NCI-H2171 treated with DMSO at 0.1 percent for 48 hours (cell line): ENCODE measurements at regions not wholly inside any gene's neighbourhood (a gene's known extent, or its start where the extent isn't known, plus 50 kb on each side); places are given as distances from the start of the nearest gene placed in this dataset.
"Not testable (repeated sequence)": the region's sequence is repeated elsewhere in the genome, so short reads cannot be mapped to it uniquely, and the experiment has no call there.

Experiments used
- DNase-seq: peaks from one replicate; lab custom pipeline; 2025; lab: John Stamatoyannopoulos, UW

DNA sequence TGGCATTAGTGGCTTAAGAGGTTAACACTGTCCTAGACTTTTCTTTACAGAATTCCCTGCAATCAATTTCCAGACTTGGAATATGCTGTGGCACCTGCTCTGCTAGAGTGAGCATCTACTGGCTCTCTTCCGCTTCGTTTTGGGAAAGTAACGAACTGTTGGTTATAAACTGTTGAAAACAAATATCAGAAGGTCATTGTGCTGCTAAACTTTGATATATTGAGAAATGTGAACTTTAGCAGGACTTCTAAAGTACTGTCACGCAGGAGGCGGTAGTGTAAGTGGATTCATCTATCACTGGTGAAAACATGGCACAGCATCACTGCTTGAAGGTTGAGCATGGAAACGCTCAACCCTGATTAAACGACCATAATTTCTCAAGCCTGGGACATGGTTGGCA is 348.9 kb downstream of the FLRT2 start:
- DNase-seq = no peak

DNA sequence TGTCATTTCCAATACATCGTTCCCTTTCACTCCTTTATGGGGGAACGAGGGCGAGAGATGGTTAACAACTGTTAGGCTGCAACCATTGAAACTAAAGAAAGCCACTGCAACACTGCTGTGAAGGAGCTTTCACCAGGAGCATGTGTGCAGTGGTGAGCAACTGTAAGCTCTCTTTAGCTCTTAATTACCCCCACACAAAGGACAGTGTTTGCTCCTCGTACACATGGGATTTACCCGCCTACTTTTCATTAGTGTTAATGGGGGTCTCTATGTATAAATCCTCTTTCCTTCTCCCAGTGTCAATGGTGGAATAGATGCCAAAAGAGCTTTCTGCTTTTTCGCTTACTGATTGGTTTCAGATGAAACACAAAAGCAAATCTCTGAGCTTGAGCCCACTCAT is 343.1 kb downstream of the FLRT2 start:
- DNase-seq = no peak

DNA sequence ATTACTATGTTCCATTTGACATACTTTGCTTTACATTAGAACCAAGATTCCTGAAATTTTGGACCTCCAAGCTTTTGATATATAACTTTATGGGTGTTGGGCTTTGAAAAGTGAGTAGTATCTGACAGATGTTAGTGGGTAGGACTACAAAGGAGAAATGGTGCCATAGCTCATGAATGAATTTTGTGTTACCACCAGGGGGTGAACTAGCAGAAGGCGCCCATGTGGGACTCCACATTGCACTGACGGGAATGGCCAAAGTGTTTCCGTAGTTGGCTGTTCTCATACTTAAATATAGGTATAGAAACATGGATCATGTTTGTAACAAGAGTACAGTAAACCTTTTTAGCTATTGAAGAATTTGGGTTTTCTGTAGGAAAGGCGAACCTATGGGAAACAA is 337.5 kb downstream of the FLRT2 start:
- no peak for DNase-seq

DNA sequence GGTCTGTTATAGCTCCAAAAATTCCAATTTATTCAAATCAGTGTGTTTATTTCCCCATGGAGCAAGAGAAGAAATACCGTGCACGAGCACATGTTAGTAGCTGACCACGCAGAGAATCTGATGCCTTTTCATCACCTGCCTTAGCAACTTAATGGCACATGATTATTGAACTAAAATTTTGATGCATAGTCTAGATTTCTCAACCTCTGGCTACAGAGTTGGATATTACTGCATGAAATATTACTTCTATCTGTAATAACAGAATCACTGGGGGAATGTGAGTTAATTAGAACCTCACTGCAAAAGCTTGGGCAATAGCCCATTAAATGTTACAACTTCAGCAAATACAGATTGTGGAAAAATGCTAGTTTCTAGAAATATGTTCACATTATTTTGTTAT is 335.8 kb downstream of the FLRT2 start:
- DNase-seq = no peak

DNA sequence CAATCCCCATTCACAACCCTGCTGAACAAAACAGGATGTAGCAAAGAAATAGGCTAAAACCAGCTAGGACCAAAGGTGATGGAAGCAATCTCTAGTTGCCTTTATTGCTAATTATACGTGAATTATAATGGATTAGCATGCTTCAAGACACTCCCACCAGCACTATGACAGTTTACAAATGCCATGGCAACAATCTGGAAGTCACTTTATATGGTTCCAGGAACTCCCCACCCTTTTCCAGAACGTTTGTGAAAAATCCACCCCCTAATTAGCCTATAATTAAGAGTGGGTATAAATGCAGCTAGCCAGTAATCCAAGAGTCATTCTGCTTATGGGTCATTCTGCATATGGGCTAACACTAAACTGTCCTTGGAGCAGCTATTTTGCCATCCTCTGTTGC is 328.7 kb downstream of the FLRT2 start:
- DNase-seq = no peak

DNA sequence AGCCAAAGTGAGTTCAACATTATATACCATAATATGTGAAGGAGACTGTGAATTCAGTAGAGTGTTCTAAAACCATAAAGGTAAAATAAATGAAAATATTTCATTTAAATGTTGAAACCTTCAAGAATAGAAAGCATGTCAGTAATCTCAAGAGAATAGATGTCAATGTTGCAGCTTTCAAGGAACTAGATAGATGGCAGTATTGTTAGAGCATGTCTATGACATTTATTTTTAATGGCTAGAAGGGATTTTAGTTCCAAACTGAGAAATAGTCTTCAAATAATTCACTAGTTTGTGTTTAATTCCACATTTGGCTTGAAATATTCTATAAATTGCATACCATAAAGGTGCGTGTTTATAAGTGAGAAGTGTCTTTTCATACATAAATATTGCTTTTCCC is 326.5 kb downstream of the FLRT2 start:
- DNase-seq = peak; percentile 34

DNA sequence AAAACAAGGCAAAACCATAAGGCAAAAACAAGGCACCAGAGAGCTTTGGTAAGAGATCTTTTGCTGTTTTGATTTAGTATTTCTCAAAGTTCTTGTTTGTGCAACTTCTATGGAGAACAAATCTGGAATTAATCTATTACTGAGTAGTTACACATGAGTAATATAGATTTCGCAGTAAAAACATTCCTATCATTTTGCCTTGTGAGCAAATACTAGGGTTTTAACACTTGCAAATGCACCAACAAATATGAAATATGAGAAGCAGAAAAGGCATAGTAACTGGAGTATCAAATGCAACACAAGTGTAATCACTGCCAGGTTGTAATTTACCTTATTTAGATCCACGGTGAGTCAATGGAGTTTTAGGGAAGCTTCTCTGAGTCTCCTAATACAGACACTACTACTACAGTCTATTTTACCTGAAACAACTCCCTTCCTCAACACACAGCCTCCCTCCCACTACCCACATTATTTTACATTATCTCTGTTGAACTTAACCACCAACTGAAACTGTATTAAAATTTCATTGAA is 324.1 kb downstream of the FLRT2 start:
- peak; percentile 79 for DNase-seq

DNA sequence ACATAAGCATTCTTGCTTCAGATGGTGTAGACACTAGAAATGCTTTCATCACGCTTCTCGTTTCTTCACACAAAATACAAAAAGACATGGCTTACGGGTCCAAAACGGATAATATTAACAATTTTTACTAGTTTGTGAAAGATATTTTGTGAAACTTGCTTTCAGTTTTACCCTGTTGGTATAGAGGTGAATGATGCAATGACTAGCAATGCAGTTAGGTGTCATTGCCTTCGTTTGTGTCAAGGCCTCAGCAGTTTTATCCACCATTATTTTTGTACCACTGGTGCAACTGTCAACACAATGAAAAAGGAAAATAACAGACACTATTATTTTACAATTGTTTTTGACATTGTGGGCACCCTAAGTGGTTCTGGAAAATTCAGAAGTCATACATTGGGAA is 323.0 kb downstream of the FLRT2 start:
- DNase-seq = no peak

DNA sequence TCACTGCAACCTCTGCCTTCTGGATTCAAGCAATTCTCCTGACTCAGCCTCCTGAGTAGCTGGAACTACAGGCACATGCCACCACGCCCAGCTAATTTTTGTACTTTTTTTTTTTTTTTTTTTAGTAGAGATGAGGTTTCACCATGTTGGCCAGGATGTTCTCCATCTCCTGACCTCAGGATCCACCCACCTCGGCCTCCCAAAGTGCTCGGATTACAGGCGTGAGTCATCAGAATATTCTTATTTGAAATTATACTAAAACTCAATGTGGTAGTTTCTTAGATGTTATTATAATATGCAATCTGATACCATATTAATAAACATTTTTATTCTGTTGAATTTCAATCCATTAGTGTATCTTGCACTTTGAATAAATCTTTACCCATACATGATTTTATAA is 322.2 kb downstream of the FLRT2 start:
- DNase-seq = not testable (repeated sequence)

DNA sequence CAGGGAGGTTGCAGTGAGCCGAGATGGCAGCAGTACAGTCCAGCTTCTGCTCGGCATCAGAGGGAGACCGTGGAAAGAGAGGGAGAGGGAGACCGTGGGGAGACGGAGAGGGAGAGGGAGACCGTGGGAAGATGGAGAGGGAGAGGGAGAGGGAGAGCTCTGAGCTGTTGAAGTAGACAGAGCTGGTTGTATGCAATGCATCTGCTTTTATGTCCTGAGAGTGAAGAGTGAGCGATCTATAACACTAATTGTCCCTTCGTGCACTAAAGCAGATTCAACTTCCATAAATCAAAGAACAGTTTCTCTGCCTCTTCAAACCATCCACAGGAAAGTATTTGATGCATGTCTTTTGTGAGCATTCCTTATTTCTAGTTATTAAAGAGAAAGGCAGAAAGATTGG is 300.6 kb downstream of the FLRT2 start:
- DNase-seq = not testable (repeated sequence)

DNA sequence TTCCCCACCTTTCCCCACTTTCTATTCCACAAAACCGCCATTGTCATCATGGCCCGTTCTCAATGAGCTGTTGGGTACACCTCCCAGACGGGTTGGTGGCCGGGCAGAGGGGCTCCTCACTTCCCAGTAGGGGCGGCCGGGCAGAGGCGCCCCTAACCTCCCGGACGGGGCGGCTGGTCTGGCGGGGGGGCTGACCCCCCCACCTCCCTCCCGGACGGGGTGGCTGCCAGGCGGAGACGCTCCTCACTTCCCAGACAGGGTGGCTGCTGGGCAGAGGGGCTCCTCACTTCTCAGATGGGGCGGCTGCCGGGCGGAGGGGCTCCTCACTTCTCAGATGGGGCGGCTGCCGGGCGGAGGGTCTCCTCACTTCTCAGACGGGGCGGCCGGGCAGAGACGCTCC is 299.7 kb downstream of the FLRT2 start:
- DNase-seq = not testable (repeated sequence)

DNA sequence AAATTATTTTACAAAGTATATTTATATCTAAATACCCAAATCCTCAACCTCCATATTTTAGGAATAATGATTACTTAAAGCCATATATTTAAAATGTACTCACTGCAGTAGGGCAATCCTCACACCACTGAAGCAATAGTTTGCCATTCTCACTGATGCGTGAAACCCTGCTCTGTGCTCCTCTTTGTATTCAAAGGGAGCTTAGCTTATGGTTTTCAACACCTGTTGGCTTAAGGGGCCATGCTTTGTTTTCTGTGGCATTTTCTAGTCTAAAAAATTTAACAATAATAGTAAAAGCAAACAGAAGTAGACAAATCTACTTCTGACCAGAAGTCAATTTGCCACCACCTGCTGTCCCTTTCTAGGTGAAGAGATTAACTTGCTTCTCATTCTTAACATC is 294.6 kb downstream of the FLRT2 start:
- no peak for DNase-seq

DNA sequence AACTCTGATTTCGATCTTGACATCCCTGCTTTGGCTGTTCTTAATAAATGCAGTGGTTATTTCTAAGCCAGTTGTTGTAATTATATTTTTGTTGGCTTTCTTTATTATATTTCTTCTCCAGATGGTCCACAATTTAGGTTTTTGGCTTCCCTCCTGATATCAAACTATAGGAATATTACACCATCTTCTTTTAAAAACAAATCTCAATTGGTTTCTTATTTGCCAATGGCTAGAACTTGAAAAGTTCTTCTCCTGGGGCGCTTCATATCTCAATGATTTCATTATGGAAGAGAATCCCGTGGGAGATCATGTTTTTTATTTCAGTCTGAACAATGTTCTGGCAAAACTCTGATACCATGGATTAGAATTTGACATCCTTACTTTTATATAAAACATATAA is 292.3 kb downstream of the FLRT2 start:
- no peak for DNase-seq

DNA sequence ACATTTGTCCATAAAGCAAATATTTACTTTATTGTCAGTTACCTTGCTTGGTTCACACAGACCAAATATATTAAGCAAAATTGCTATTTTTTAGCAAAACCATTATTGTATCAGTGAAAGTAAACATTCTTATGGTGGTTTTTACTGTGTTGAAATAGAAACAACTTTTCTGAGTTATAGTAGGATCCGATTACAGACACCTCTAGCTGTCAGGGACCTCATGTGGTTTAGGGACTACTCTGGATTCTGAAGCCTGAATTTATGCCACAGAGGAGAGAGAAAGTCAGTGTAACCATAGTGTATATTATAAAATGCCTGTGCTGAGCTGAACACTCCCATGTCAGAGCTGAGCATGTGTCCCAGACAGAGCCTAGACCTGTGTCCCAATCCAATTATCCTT is 287.5 kb downstream of the FLRT2 start:
- DNase-seq = no peak

DNA sequence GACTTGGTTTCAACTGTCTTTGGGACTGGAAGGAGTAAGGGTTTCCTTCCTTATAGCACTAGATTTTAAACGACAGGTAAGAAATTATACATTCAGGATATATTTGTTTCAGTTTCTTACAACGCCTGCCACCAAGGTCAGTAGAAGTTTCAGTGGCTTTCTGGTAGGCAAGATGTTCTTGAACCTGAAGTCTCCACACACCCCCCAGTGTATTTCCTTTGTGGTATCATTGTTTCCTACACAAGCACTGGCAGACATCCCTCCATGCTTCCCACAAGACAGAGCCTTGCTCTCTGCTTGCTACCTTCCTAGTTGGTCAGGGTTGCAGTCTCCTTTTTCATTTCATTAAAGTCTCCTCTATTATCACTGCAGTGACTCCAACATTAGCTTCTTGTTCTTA is 283.1 kb downstream of the FLRT2 start:
- DNase-seq = no peak

DNA sequence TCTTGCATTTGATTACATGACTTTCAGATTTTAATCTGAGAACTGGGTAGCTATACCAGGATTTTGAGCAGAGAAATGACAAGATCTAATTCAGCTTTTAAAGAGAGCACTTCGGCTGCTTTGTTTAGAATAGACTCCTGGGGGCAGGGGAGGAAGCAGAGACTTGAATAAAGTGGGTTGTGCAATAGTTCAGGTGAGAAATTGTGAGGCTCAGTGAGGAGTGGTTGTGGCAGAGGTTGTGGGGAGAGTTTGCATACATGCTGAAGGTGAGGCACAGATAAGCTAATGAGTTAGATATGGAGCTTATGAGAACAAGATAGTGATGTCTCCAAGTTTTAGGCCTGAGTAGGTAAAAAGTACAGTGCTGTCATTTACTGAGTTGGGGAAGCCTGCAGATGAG is 281.4 kb downstream of the FLRT2 start:
- no peak for DNase-seq

DNA sequence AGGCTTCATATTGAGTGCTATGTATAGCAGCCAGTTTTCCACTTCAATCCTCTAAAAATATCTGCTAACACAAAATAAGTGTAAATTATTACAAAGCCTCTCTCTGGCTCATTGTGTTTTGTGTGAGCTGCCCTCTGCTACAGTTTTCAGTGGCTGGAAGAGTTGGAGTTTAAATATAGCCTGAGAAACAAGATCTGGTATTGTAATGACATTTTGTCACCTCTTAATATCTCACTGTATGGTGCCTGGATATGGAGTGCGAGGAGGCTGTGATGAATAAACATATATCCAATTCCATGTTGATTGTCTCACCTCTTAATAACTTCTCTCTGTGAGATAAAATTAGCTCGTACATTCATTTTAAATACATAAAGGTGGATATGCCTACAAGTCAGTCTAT is 269.7 kb downstream of the FLRT2 start:
- DNase-seq = no peak

DNA sequence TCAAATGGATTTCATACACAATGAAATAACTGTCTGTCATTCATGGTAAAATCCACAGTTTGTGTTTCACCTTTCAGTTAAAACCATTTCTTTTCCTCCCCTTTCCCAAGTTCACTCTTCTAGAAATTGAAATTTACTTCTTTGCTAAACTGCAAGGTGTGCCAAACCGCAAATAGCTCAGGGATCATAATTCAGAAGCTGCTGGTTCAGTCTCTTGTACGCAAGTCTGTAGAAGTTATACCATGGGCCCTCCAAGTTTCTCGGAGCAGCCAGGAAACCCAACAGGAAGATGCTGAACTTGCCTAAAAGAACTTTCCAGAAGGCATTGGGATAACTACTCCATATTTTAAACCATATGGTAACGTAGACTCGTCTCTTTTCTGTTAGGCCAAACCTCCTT is 268.9 kb downstream of the FLRT2 start:
- no peak for DNase-seq

DNA sequence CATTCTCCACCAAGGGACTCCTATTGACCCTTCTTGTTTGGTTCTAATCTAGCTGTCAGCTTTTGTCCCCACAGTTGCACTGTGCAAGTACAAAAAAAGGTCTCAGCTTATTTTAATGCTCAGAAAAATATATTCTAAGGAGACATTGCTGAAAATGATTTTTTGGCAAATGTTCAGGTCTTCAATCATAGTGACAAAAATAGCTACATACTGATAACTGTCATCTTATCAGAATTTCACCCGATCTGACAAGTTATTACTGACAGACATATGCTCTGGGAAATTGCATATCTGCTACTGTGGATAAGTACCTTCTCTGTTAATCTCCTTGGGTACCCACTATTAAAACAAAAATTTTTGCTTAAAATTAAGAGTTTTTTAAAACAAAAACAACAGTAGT is 263.6 kb downstream of the FLRT2 start:
- no peak for DNase-seq

DNA sequence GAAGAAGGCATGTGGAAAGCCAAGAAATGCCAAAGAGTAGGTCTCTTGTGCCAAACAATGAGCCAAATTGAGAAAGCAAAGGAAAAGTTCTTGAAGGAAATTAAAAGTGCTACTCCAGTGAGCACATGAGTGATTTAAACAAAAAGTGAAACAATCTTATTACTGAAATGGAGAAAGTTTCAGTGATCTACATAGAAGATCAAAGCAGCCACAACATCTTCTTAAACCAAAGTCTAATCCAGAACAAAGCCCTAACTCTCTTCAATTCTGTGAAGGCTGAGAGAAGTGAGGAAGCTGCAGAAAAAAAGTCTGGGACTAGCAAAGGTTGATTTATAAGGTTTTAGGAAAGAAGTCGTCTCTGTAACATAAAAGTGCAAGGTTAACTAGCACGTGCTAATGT is 259.6 kb downstream of the FLRT2 start:
- no peak for DNase-seq

DNA sequence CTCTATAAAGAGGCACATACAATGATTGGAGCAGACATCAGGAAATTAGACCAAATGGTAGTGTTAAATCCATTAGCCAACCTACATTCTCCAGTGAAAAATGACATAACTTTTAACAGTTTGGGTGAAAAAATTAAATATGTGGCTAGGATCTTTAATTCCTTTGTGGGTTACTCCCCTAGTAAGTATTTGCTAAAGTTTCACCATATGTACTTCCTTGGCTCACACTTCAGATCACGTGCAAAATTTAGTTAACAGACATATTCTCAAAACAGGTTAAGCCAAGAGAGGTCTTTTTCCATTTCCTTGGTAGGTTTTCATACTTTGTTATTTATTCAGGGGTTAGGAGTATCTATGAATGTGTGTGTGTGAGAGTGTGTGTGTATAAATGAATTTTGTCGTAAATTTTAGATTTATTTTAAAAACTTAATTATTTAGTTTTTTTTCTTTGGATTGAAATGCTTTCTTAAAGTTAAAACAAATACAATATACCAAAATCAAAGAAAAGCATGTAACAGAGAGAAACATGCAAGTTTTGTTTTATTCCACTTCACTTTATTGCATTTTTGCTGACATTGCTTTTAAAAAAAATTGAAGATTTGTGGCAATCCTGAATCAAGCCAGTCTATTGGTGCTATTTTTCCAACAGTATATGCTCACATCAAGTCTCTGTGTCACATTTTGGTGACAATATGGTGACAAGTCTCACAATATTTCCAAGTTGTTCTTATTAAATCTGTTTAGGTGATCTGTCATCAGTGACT is 258.7 kb downstream of the FLRT2 start:
- no peak for DNase-seq

DNA sequence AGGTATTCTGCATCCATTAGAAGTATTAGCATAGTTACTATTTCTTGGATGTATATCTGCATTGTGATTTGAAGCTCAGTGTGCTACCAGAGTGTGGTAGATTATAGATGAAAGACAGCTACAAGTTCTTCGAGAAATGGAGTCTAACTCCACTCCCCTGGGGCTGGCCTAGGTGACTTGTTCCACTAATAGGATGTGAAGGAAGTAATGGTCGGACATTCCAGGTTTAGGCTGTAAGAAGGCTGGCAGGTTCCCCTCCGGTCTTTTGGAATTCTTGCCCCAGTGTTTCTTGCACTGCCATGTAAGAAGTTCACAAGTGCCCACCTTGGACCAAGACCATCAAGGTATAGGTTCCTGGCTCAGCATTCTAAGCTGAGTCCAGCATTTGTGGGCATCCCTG is 236.4 kb downstream of the FLRT2 start:
- no peak for DNase-seq

DNA sequence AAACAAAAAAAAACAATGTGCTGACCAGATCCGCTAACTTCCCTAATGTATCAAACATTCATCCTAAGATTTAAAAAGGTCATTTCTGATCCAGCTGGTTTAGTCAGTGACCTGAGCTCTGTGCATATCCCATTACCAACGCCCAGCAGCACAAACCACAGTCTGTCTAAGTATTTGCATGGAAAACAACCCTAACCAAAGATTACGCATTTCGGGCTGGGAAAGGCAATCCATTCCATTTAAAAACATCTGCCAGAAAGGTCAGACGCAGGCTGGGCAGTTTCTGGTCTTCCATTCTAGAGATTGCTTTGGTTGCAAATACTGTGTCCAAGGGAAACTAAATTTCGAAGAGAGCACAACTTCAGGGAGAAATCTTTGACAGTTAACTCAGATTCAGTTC is 234.9 kb downstream of the FLRT2 start:
- no peak for DNase-seq

DNA sequence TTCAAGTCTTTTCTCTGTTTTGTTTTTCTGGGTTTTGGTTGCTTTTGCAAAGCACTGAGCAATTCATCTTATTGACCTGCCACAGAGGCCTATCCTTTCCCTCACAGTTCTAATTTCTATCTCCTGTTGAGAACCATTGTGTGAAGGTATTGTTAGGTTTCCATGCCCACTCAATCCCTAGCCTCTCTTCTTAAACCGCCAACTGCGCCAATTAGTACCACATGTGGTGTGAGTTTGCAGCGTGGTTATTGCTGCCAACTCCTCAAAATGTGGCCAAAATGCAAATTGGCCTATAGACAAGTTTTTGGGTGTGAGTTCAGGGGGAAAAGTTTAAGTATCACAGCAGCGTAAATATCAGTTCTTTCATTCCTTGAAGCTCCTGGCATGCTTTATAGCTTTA is 232.6 kb downstream of the FLRT2 start:
- DNase-seq = no peak
